ENCODE measurements at regions not wholly inside any gene's neighbourhood (a gene's known extent, or its start where the extent isn't known, plus 50 kb on each side); places are given as distances from the start of the nearest gene placed in this dataset.

- no TSS peak for BruUV-seq (replicated peaks)
- H3K4me1 ChIP-seq (ENCODE audit: insufficient read depth, low read length): peaks cover 14% of the 10 kb centered on the region
- no peak for ATAC-seq
- in situ Hi-C loops (cut with HindIII; ENCODE audit: extremely low pct_ligation_motif_present, low pct_unique_long_range_greater_than_20kb): loop anchor here (5.0 kb wide), 1 partner anchor 373 kb away; no protein-coding TSS in a partner anchor
- POLR2A ChIA-PET: no interaction called here
- FAIRE-seq: no peak
- H3K9ac ChIP-seq (ENCODE audit: insufficient read depth, low read depth, low read length): no peak overlapping the region
- 98% methylated on average over 5 of the region's 5 CpGs for WGBS (ENCODE audit: low lambda C conversion rate)
- H3K27me3 ChIP-seq (ENCODE audit: control insufficient read depth in 1 of 2, insufficient read depth in 2 of 2, low read length in 2 of 2): no peaks in the 10 kb centered on the region
- peaks cover 30 to 67% of the 10 kb centered on the region in 2 experiments for H3K36me3 ChIP-seq (replicated peaks in 1 of 2; ENCODE audit: control insufficient read depth in 1 of 2, insufficient read depth in 2 of 2, low read length in 2 of 2)
- CTCF ChIA-PET (ENCODE audit: low intra/inter-chr PET ratio, low total read pairs): no interaction called here
- no peak for DNase-seq (ENCODE audit: low spot score)
- no peaks in the 10 kb centered on the region for H4K20me1 ChIP-seq (ENCODE audit: insufficient read depth, low read length)
- no peaks in the 10 kb centered on the region for H3K9me3 ChIP-seq (ENCODE audit: low read length)
- H2AFZ ChIP-seq (ENCODE audit: low read length): no peak overlapping the region
- H3K79me2 ChIP-seq (ENCODE audit: insufficient read depth, low read length): no peaks in the 10 kb centered on the region
- no peak overlapping the region for H3K4me3 ChIP-seq (replicated peaks in 1 of 3; ENCODE audit: insufficient read depth in 1 of 3, low read depth in 2 of 3, low read length in 3 of 3)
- no peak overlapping the region for H3K4me2 ChIP-seq (ENCODE audit: low read depth, low read length)
- intact Hi-C loops (cut with micrococcal nuclease; ENCODE audit: unreplicated experiment): loop anchor here (5.0 kb wide), 1 partner anchor 903 kb away; no protein-coding TSS in a partner anchor
- no peak overlapping the region for H3K27ac ChIP-seq (ENCODE audit: extremely low read length, insufficient read depth, low read length)
- no peak for TF ChIP-seq ZFP82 (CRISPR knock-in tag; IDR thresholded peaks at IDR 0.05; ENCODE audit: borderline replicate concordance)
- no peak for TF ChIP-seq SP1 (IDR thresholded peaks at IDR 0.05)
- no peak for TF ChIP-seq SP1 (CRISPR knock-in tag; IDR thresholded peaks at IDR 0.05)
- no peak for TF ChIP-seq SALL2 (CRISPR knock-in tag; IDR thresholded peaks at IDR 0.05)
- no peak for TF ChIP-seq MIER2 (CRISPR knock-in tag; IDR thresholded peaks at IDR 0.05)
- TF ChIP-seq KLF6 (CRISPR knock-in tag; IDR thresholded peaks at IDR 0.05): no peak
- no peak for TF ChIP-seq THAP9 (CRISPR knock-in tag; IDR thresholded peaks at IDR 0.05; ENCODE audit: borderline replicate concordance)
- no peak for TF ChIP-seq RNF2 (conservative IDR thresholded peaks at IDR 0.05; ENCODE audit: low read depth)
- no peak for TF ChIP-seq PRPF4 (IDR thresholded peaks at IDR 0.05; ENCODE audit: low read depth, low read length, poor library complexity, severe bottlenecking)
- TF ChIP-seq PTBP1 (IDR thresholded peaks at IDR 0.05; ENCODE audit: low read depth, low read length, poor library complexity, severe bottlenecking): no peak
- TF ChIP-seq ZNF160 (CRISPR knock-in tag; IDR thresholded peaks at IDR 0.05): no peak
- no peak for TF ChIP-seq HNRNPUL1 (IDR thresholded peaks at IDR 0.05; ENCODE audit: low read depth, low read length)
- TF ChIP-seq POLR2AphosphoS5 (IDR thresholded peaks at IDR 0.05; ENCODE audit: low read depth, low read length): no peak
- no peak for TF ChIP-seq ZNF510 (CRISPR knock-in tag; IDR thresholded peaks at IDR 0.05; ENCODE audit: low read depth)
- TF ChIP-seq THRA (CRISPR knock-in tag; IDR thresholded peaks at IDR 0.05; ENCODE audit: borderline replicate concordance): no peak
- TF ChIP-seq TFE3 (CRISPR knock-in tag; IDR thresholded peaks at IDR 0.05): no peak
- TF ChIP-seq FOXP1 (IDR thresholded peaks at IDR 0.05): no peak
- no peak for TF ChIP-seq FOXP1 (CRISPR knock-in tag; IDR thresholded peaks at IDR 0.05)
- TF ChIP-seq SMARCC2 (IDR thresholded peaks at IDR 0.05): no peak
- TF ChIP-seq CC2D1A (CRISPR knock-in tag; IDR thresholded peaks at IDR 0.05): no peak
Measured at GRCh38 chr6:144480473-144480872, 195.3 kb downstream of the UTRN start.

Measured in HepG2 (cell line).